ENCODE measurements at regions not wholly inside any gene's neighbourhood (a gene's known extent, or its start where the extent isn't known, plus 50 kb on each side); places are given as distances from the start of the nearest gene placed in this dataset.

DNA sequence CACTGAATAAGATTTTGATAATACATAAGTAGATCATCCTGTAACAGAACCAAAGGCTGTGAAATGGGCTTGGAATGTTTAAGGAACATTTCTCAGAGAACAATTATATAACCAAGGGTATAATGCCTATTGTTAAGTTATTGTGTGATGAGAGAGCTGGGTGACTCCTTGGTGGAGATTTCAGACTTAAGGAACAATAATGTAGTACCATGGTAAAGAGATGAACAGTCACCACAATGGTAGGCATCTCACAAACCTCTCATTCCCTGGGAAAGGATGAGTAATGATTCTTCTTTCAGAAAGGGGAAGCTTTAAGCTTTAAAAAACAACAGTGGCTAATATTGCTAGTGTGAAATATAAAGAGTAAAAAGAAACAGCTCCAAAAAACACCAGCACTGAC, 147.4 kb downstream of the TRIM36 start:
- DNase-seq (no peak), ATAC-seq (no peak)
- H3K4me3 ChIP-seq = no peak overlapping the region
- peaks cover 0 to 7% (median 0%) of the 10 kb centered on the region in 7 donors for H3K27me3 ChIP-seq
- TF ChIP-seq, protein P1, sequence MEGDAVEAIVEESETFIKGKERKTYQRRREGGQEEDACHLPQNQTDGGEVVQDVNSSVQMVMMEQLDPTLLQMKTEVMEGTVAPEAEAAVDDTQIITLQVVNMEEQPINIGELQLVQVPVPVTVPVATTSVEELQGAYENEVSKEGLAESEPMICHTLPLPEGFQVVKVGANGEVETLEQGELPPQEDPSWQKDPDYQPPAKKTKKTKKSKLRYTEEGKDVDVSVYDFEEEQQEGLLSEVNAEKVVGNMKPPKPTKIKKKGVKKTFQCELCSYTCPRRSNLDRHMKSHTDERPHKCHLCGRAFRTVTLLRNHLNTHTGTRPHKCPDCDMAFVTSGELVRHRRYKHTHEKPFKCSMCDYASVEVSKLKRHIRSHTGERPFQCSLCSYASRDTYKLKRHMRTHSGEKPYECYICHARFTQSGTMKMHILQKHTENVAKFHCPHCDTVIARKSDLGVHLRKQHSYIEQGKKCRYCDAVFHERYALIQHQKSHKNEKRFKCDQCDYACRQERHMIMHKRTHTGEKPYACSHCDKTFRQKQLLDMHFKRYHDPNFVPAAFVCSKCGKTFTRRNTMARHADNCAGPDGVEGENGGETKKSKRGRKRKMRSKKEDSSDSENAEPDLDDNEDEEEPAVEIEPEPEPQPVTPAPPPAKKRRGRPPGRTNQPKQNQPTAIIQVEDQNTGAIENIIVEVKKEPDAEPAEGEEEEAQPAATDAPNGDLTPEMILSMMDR (IDR thresholded peaks at IDR 0.05) = no peak
- no peaks in the 10 kb centered on the region for H3K9me3 ChIP-seq
- intact Hi-C loops (cut with DNase I) = no loop called here
- H3K36me3 ChIP-seq = no peaks in the 10 kb centered on the region
- no peaks in the 10 kb centered on the region for H3K4me1 ChIP-seq
- H3K27ac ChIP-seq = no peak overlapping the region

DNA sequence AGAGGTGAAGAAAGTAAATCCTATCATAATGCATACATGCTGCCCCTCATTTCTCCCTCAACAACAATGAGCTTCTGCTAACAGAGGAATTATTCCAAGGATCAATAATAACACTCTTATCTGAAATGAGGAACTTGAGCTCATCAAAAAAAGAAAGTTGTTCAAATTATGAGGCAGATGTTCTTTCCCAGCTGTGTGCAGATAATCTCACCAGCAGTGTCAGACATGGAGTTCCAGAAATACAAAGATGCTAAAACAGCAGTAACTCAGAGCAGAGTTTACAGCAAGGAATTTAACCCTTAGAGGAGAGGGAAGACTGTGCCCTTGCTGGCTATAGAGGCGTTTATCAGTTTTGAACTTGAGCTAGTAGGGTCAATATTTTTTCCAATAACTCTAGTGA, 153.1 kb downstream of the TRIM36 start:
- no peak overlapping the region for H3K27ac ChIP-seq
- ATAC-seq = no peak

DNA sequence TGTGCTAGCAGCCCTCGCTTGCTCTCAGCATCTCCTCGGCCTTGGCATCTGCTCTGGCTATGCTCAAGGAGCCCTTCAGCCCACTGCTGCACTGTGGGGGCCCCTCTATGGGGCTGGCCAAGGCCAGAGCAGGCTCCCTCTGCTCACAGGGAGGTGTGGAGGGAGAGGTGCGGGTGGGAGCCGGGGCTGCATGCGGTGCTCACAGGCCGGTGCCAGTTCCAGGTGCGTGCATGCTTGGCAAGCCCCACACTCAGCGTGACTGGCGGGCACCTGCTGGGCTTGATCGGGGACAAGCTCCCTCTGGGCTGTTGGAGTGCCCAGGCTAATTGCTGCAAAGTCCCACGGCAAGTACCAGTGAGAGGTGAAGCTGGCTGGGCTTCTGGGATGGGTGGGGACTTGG, 170.5 kb downstream of the TRIM36 start:
- ATAC-seq = no peak
- WGBS, 2 donors = 90 to 91% methylated on average over 9 to 11 of the region's 11 CpGs
- Histone ChIP-seq H3K36me3 (no peaks in the 10 kb centered on the region), H3K27ac (no peak overlapping the region), H3K27me3 (no peaks in the 10 kb centered on the region), H3K4me3 (no peak overlapping the region), H3K9me3 (no peaks in the 10 kb centered on the region), H3K4me1 (no peaks in the 10 kb centered on the region)
- TF ChIP-seq, protein P1 (IDR thresholded peaks at IDR 0.05) = no peak
- DNase-seq = no peak
- intact Hi-C loops (cut with DNase I) = no loop called here

More for the DNA sequence above, 153.1 kb downstream of the TRIM36 start:
- WGBS, 2 donors = 52 to 67% methylated on average over 1 of the region's 1 CpG
- H3K27me3 ChIP-seq = peaks cover 0 to 4% (median 0%) of the 10 kb centered on the region in 7 donors
- intact Hi-C loops (cut with DNase I) = no loop called here
- H3K4me1 ChIP-seq = no peaks in the 10 kb centered on the region
- no peak overlapping the region for H3K4me3 ChIP-seq
- TF ChIP-seq, protein P1 (IDR thresholded peaks at IDR 0.05) = no peak
- no peaks in the 10 kb centered on the region for H3K36me3 ChIP-seq
- DNase-seq = no peak
- peaks cover 0 to 5% (median 0%) of the 10 kb centered on the region in 11 donors for H3K9me3 ChIP-seq

DNA sequence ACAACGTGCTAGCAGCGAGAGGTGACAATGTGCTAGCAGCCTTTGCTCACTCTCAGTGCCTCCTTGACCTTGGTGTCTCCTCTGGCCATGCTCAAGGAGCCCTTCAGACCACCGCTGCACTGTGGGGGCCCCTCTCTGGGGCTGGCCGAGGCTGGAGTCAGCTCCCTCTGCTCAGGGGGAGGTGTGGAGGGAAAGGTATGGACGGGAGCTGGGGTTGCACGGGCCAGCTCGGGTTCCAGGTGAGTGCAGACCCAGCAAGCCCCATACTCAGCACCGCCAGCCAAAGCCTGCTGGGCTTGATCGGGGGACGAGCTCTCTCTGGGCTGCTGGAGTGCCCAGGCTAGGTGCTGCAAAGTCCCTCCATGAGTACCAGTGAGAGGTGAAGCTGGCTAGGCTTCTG, 180.2 kb downstream of the TRIM36 start:
- ATAC-seq = no peak
- no peak for DNase-seq
- H3K27me3 ChIP-seq = no peaks in the 10 kb centered on the region
- H3K9me3 ChIP-seq = peaks cover 0 to 11% (median 0%) of the 10 kb centered on the region in 11 donors
- 61 to 78% methylated on average over 4 to 10 of the region's 10 CpGs for WGBS, 2 donors
- no peaks in the 10 kb centered on the region for H3K36me3 ChIP-seq
- H3K4me1 ChIP-seq = no peaks in the 10 kb centered on the region
- H3K4me3 ChIP-seq = no peak overlapping the region
- TF ChIP-seq, protein P1 (IDR thresholded peaks at IDR 0.05) = no peak
- H3K27ac ChIP-seq = no peak overlapping the region
- intact Hi-C loops (cut with DNase I) = no loop called here
